ENCODE measurements at regions not wholly inside any gene's neighbourhood (a gene's known extent, or its start where the extent isn't known, plus 50 kb on each side); places are given as distances from the start of the nearest gene placed in this dataset.

GRCh38 chr12:23399402-23399933, 550.0 kb downstream of the SOX5 start:
- TF ChIP-seq POLR2A (IDR thresholded peaks at IDR 0.05): no peak
- TF ChIP-seq, protein P1, sequence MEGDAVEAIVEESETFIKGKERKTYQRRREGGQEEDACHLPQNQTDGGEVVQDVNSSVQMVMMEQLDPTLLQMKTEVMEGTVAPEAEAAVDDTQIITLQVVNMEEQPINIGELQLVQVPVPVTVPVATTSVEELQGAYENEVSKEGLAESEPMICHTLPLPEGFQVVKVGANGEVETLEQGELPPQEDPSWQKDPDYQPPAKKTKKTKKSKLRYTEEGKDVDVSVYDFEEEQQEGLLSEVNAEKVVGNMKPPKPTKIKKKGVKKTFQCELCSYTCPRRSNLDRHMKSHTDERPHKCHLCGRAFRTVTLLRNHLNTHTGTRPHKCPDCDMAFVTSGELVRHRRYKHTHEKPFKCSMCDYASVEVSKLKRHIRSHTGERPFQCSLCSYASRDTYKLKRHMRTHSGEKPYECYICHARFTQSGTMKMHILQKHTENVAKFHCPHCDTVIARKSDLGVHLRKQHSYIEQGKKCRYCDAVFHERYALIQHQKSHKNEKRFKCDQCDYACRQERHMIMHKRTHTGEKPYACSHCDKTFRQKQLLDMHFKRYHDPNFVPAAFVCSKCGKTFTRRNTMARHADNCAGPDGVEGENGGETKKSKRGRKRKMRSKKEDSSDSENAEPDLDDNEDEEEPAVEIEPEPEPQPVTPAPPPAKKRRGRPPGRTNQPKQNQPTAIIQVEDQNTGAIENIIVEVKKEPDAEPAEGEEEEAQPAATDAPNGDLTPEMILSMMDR (IDR thresholded peaks at IDR 0.05): no peak
- no peak for TF ChIP-seq POLR2AphosphoS5 (IDR thresholded peaks at IDR 0.05)
